Kidney glomerular epithelial cell (primary cell): ENCODE measurements at regions not wholly inside any gene's neighbourhood (a gene's known extent, or its start where the extent isn't known, plus 50 kb on each side); places are given as distances from the start of the nearest gene placed in this dataset.

Experiments used
- DNase-seq: peaks from one replicate; lab custom pipeline; 2025; lab: John Stamatoyannopoulos, UW

- no peak for DNase-seq
Observed at GRCh38 chr4:101593666-101594065, 196.9 kb upstream of the BANK1 start.

- DNase-seq: peak; percentile 8
Observed at GRCh38 chr4:101584306-101584705, 206.2 kb upstream of the BANK1 start.

GRCh38 chr4:101563126-101563525 is 215.8 kb upstream of the PPP3CA start:
- DNase-seq: no peak

GRCh38 chr4:101556842-101557241 is 209.5 kb upstream of the PPP3CA start:
- no peak for DNase-seq

DNA sequence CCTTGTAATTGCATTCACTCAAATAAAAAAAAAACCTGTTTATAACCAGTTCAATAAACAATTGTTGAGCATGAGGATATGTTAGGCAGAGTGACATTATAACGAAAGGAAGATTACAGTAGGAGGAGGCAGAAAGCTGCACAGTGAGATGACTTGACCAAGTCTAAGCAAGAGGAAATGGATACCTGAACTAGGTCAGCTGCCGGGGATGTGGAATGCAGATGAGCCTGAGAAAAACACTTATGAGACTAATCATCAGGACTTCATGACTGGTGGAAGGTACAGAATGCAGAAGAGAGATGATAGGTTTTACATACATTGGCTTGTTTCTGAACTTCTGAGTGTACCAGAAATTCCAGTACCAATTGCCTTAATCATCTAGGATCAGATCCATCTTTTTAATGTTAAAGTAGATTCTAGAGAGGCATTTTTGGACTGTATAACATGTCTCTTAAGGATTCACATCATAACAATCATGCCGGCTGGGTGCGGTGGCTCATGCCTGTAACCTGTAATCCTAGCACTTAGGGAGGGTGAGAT is 208.1 kb upstream of the PPP3CA start:
- no peak for DNase-seq

GRCh38 chr4:101540336-101540735 is 193.0 kb upstream of the PPP3CA start:
- DNase-seq: no peak

DNA sequence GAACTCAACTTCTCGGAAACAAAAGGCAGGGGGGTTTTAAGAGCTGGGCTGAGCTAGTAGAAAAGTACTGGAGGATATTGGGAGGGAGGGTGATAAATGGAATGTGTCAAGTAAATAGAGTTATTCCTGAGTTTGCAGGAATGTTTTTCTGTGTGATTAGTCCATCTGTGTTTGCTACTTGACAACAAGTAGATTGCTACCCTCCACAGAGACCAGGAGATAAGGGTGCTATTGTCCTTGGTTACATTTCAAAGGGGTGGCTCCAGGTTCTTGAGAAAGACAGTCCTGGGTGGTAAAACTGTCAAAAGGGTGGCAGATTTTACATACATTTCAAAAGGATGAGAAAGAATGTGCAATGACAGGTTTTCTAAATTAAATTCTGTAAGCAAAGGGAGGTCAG is 181.2 kb upstream of the PPP3CA start:
- no peak for DNase-seq

DNA sequence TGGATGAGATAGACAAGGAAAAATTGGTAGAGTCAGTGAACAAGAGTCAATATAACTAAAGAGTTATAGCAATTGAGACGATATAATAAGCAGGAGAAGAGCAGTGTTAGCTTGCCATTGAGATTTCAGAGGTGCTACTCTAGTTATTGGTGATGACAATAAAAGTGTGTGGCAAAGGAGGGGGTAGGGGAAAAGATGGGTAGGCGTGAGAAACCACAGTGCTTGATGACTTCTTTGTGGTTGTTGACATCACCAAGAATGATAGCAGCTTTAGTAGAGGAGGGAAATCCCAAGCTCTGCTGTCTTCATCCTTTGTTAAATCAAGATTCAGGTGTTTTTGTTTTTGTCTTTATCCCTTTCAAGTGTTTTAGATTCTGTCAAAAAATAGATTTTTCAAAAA is 179.9 kb upstream of the PPP3CA start:
- DNase-seq: peak; percentile 31

DNA sequence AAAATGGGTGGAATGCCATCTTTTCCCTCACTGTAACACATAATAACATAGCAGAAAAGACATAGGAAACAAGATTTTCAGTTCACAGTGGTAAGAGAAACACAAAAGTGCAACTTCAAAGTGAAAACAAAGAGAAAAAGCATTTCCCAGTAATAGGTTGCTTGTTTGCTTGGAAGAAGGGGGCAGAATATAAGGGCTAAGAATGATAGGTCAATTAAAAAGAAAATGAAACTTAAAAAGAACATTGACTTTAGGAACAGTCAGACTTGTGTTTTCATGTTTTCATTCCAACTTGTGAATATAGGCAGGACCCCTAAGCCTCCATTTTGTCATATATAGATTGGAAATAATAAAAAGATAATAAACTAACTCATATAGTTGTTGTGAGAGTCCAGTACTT is 168.2 kb upstream of the PPP3CA start:
- DNase-seq: no peak

DNA sequence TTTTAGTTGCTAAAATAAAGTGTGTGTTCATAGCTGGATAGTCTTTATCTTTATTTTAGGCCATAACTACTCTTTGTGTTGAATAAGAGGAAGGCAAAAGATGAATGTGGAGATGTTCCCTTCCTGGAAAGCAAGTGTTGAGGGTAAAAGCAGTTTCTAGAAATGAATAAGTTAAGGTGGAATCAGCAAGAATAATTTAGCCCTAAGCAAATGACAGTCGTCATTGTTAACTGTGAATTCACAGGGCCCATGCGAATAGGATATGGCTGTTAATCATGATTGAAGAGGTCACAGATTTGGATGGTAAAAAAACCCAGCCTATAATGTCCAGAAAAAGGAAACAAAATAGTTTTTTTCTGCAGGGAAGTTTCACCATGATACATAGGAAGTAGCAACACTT is 167.8 kb upstream of the PPP3CA start:
- DNase-seq: no peak

DNA sequence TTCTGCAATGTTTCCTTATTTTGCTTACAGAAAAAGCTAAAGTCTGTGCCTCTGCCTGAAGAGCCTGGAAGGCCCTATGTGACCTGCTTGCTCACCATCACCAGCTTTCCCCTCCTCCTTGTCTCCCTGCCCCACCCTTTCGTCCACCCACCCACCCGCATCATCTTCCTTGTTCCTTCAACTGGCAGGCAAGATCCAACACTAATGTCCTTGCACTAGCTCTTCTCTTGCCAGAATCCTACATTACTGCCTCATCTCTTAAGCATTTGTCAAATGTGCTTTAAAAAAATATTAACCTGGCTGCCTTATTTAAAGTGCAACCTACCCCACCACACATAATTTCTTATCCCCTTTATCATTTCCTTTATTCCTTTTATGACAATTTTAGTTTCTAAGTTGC is 165.1 kb upstream of the PPP3CA start:
- no peak for DNase-seq

DNA sequence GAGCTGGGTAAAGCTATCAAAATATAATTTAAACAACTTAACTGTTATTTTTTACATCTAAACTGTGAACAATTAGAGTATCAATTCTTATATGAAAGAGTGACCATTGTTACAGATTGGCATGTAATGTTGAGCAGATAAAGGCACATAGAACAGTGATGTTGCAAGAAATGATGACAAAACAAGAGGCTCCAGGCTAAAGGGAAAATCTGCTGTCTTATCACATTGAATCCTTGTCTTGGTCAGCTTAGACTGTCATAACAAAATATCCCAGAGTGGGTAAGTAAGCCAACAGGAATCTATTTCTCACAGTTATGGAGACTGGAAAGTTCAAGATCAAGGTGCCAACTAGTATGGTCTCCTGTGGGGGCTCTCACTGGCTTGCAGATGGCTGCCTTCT is 154.1 kb upstream of the PPP3CA start:
- DNase-seq: no peak

DNA sequence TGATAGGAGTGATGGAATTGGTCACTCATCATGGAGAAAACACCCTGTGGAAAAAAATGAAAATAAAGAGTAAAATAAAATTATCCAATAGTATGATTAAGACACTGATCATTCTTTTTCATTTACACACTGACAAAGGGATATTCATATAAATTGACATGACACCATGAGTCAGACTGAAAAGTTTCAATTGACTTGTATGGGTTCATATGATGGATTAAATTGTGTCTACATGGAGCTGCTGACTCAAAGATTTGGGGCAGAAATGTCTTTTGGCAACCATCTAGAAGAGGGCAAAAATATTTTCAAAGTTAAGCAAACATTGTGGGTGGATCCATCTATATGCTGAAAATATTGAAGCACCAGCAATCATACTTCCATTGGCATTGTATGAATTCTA is 153.4 kb upstream of the PPP3CA start:
- no peak for DNase-seq

GRCh38 chr4:101475246-101475645 is 127.9 kb upstream of the PPP3CA start:
- DNase-seq: no peak

DNA sequence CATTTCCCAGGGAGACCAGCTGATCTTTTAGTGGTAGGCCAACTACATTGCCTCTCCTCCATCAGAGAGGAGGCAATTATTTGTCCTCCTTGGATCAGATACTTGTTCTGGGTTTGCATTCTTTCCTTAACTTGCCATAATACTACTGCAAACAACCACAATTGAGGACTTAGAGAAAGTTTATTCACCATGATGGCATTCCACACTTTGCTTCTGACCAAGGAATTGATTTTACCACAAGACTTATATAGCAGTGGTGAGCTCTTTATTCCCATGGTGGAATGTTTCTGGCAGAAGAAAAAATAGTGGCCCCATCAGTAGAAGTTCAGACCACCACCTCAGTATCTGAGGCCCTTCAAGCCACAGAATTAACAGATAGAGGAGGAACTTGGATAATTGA is 123.9 kb upstream of the PPP3CA start:
- DNase-seq: no peak

DNA sequence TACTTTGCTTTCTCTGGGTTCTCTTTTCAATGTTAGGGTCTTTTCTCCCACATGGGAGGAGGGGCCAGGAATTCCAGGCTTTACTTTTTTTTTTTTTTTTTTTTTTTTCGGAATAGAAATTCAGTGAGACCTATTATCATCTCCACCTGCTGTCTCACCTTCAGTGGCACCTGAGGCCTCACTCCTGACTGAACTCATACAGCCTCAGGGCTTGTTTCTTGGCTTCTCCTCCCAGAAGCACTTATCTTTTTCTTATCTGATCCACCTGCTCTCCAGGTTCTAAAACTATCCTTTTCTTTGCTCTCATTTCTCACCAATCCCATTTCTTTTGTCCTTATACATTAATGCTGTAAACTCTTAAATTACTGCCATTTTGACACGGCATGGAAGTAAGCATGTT is 117.3 kb upstream of the PPP3CA start:
- no peak for DNase-seq

DNA sequence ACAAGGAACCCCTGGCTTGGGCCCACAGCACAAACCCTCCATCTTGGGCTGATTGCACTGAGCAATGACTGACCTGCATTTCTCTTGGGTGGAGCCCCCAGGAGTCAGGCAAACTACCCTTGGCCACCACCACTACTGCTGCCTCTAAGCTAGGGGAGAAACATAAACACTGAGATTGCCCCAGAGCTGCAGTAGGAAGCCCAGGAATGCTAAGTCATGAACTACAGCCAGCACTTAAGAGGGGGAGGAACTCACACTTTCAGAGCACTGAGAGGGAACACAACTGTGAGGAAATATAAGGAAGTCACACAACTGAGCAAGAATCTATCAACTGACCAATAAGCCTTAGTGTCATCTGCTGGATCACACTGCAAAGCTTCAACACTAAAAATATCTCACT is 111.6 kb upstream of the PPP3CA start:
- DNase-seq: no peak

GRCh38 chr4:101458473-101458872 is 111.1 kb upstream of the PPP3CA start:
- DNase-seq: no peak

GRCh38 chr4:101451086-101451485 is 103.8 kb upstream of the PPP3CA start:
- no peak for DNase-seq

GRCh38 chr4:101441446-101441845 is 94.1 kb upstream of the PPP3CA start:
- DNase-seq: no peak

GRCh38 chr4:101439926-101440325 is 92.6 kb upstream of the PPP3CA start:
- no peak for DNase-seq

GRCh38 chr4:101421386-101421785 is 74.1 kb upstream of the PPP3CA start:
- DNase-seq: no peak

GRCh38 chr4:101420661-101421060 is 73.3 kb upstream of the PPP3CA start:
- DNase-seq: no peak

DNA sequence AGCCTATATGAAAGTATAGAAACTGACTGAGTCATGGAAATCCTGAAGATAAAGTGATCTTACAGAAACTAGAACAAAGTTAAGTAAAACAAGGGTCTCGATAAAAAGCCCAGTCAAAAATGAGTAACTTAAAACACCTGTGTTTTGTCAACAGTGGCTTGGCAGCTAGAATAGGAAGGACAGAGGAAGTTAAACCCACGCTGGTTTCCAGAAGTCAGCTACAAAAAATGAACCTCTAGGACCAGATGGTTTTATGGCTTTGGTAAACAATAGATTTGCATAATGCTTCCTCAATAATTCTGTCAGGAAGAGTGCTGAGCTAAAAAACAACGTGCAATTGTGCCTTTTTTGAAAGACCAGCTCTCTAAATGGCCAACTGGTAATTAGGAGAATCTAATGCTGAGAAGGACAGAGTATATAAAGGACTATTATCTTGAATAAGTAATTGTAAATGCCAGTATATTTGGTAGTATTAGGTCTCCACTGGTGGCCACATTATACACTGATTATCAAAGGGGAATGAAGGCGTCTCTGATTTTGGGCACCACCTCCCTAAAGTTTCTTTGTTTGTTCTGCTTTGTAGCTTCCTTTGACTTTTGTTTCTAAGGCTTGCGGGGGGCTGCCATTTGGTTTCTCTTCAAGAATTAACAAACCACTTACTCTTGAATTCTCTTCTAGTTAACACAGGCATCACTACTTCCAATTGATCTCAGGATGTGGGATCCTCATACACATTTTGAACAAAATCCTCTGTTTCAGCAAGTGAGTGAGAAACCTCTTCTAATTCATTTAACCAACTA is 72.2 kb upstream of the PPP3CA start:
- no peak for DNase-seq
